Upper lobe of right lung (tissue), 1 donor: ENCODE measurements at regions not wholly inside any gene's neighbourhood (a gene's known extent, or its start where the extent isn't known, plus 50 kb on each side); places are given as distances from the start of the nearest gene placed in this dataset.

ENCODE experiments used
- ATAC-seq: fragments of 200-7000 bp; cut with Tn5 transposase; one replicate; pipeline ENCODE4 v1.9.1; 2020; ENCODE audit warnings: mild to moderate bottlenecking, moderate library complexity
- DNase-seq: peaks from one replicate; pipeline ENCODE4 v3.0.0-alpha.2; 2020
- H3K27ac ChIP-seq: fragments of 200-600 bp; one replicate; pipeline ENCODE4 v1.8.0; 2022
- H3K27me3 ChIP-seq: fragments of 200-600 bp; one replicate; pipeline ENCODE4 v1.8.0; 2022; ENCODE audit warnings: mild to moderate bottlenecking
- H3K36me3 ChIP-seq: fragments of 200-600 bp; one replicate; pipeline ENCODE4 v1.8.0; 2022
- H3K4me1 ChIP-seq: fragments of 200-600 bp; one replicate; pipeline ENCODE4 v1.8.0; 2022
- H3K4me3 ChIP-seq: fragments of 200-600 bp; one replicate; pipeline ENCODE4 v1.8.0; 2022; ENCODE audit warnings: mild to moderate bottlenecking
- H3K9me3 ChIP-seq: fragments of 200-600 bp; one replicate; pipeline ENCODE4 v1.8.0; 2022
- CTCF ChIP-seq: fragments of 200-600 bp; IDR thresholded peaks from one replicate; pipeline ENCODE4 v1.8.0; 2022; ENCODE audit warnings: antibody characterized with exemption
- intact Hi-C: fragments of 100-400 bp; cut with DNase I; formaldehyde crosslinking; loops from one replicate; pipeline ENCODE4 v1.11.0; 2022
- donor health status: DM: no; HTN: yes; CAD: no; lungs with severe emphysema.

DNA sequence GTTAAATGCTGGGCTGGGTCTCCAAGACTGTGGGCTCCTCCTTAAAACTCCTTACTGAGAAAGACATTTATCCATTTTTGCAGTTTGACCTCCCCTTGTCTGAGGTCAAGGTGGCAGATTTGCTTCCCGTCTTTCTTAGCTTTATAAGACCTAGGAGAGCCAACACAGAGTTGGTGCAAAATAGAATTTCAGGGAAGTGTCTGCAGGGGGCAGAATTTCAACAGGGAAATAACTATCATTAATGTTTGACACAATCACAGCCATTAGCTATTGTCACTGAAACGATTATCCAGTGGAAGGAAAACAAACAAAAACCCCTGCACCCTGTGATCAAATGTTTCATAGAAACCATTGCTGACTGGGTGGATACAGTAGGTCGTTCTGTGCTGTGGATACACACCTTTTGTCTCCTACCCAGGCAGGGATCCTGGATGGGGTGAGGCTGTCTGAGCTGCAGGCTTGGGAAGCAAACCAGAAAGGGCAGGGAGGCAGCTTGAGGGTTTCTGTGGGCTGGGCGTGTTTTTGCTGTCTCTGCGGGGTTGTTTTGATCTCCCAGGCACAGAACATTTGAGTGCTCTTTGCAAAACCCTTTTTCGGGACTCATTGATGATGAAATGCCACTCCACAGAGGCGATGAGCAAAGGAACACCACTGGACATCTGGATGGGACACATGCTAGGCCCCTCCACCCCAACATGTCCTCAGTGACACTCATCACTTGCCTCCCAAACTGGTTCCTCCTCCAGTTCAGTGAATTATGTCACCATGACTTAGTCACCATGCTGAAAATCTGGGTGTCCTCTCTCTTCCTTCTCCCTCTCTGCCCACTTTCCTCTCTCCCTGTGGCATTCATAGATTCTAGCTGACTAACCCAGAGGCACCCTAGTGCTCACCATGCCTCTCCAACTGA lies 94.2 kb upstream of the SERBP1 start:
- TF ChIP-seq CTCF = peak; percentile 21
- Histone ChIP-seq H3K27ac (no peak overlapping the region), H3K4me1 (no peaks in the 10 kb centered on the region), H3K27me3 (no peaks in the 10 kb centered on the region), H3K9me3 (no peaks in the 10 kb centered on the region), H3K36me3 (no peaks in the 10 kb centered on the region), H3K4me3 (no peak overlapping the region)
- intact Hi-C loops = no loop called here
- ATAC-seq = peak; percentile 63
- no peak for DNase-seq

DNA sequence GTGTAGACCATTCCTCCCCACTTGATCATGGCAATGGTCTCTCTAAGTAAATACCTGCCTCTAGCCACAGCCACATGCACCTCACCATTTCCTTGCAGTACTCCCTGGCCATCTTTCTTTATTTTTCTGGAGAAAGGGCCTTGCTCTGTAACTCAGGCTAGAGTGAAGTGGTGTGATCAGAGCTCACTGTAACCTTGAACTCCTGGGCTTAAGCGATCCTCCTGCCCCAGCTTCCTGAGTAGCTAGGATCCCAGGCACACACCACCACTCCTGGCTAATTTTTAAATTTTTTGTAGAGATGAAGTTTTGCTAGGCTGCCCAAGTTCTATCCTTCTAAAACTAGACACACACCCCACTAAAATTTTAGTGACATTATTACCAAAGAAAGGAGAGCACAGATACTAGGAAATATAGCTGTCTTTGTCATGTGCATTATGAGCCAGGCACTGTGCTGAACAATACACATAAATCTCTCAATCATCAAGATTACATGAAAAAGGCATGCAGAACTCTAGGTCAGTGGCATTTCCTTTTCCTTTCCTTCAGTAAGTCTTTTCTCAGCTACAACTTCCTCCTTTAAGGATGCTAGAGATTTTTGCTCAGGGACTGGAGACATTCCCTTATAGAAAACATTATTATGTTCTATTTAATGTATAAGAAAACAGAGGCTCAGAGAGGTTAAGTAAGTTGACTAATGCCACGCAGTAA lies 95.0 kb upstream of the SERBP1 start:
- Histone ChIP-seq H3K9me3 (no peaks in the 10 kb centered on the region), H3K27ac (no peak overlapping the region), H3K4me1 (no peaks in the 10 kb centered on the region), H3K4me3 (no peak overlapping the region), H3K27me3 (no peaks in the 10 kb centered on the region), H3K36me3 (no peaks in the 10 kb centered on the region)
- intact Hi-C loops = no loop called here
- no peak for TF ChIP-seq CTCF
- ATAC-seq = no peak
- no peak for DNase-seq

- no peak for DNase-seq
- Histone ChIP-seq H3K36me3 (no peaks in the 10 kb centered on the region), H3K9me3 (no peaks in the 10 kb centered on the region), H3K27ac (no peak overlapping the region), H3K4me3 (no peak overlapping the region), H3K27me3 (no peaks in the 10 kb centered on the region), H3K4me1 (no peaks in the 10 kb centered on the region)
- no peak for ATAC-seq
- intact Hi-C loops = no loop called here
- TF ChIP-seq CTCF = no peak
Observed at GRCh38 chr1:67528141-67528540, 97.9 kb upstream of the SERBP1 start.

DNA sequence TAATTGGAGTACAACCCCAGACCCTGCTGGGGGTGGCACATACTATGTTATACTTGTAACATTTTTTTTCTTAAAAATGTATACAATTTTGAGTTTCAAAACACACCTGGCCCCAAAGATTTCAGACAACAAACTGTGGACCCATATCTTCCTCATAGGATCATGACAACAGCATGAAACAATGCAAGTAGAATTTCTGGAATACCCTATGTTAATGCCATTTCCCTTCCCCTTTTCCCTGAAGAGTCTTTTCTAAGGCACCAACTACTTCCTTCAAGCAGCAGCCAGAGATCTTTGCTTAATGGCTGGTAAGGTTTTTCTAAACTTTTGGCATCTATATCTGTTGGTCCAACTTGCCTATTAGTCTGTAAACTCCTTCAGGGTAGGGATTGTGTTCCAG lies 99.9 kb upstream of the SERBP1 start:
- peaks cover 3% of the 10 kb centered on the region for H3K4me1 ChIP-seq
- no peak for TF ChIP-seq CTCF
- H3K27ac ChIP-seq = no peak overlapping the region
- no peaks in the 10 kb centered on the region for H3K9me3 ChIP-seq
- H3K36me3 ChIP-seq = no peaks in the 10 kb centered on the region
- H3K4me3 ChIP-seq = no peak overlapping the region
- no peak for DNase-seq
- intact Hi-C loops = loop anchor here (10.0 kb wide), 1 partner anchor 225 kb away; no protein-coding TSS in a partner anchor
- ATAC-seq = no peak
- no peaks in the 10 kb centered on the region for H3K27me3 ChIP-seq

- DNase-seq = no peak
- TF ChIP-seq CTCF = peak; percentile 76
- H3K27me3 ChIP-seq = no peaks in the 10 kb centered on the region
- peaks cover 11% of the 10 kb centered on the region for H3K4me1 ChIP-seq
- intact Hi-C loops = loop anchor here (10.0 kb wide), 1 partner anchor 222 kb away; no protein-coding TSS in a partner anchor
- no peak overlapping the region for H3K4me3 ChIP-seq
- no peaks in the 10 kb centered on the region for H3K36me3 ChIP-seq
- ATAC-seq = peak; percentile 76
- no peaks in the 10 kb centered on the region for H3K9me3 ChIP-seq
- H3K27ac ChIP-seq = no peak overlapping the region
Observed at GRCh38 chr1:67532452-67533216, 102.4 kb upstream of the SERBP1 start.
